ACC112 (cell line): ENCODE measurements at regions not wholly inside any gene's neighbourhood (a gene's known extent, or its start where the extent isn't known, plus 50 kb on each side); places are given as distances from the start of the nearest gene placed in this dataset.
A peak's percentile ranks its signal among the peaks of the same experiment; 100 is the strongest.
"Not testable (repeated sequence)": the region's sequence is repeated elsewhere in the genome, so short reads cannot be mapped to it uniquely, and the experiment has no call there.

ENCODE experiments used
- H2AFZ ChIP-seq: fragments of 200-600 bp; sonication (generic); one replicate; pipeline ENCODE4 v1.6.0; 2017; ENCODE audit warnings: antibody characterized with exemption, low read length; ENCODE audit not compliant: unreplicated experiment
- H3K27ac ChIP-seq: fragments of 200-600 bp; sonication (generic); 2 replicates; pipeline ENCODE4 v1.5.1; 2014; ENCODE audit warnings: low read depth, mild to moderate bottlenecking, antibody characterized with exemption, low read length, moderate library complexity
- H3K27me3 ChIP-seq: fragments of 200-600 bp; sonication (generic); 2 replicates; pipeline ENCODE4 v1.6.1; 2014; ENCODE audit warnings: mild to moderate bottlenecking, antibody characterized with exemption, low read length, moderate library complexity, mixed read lengths; ENCODE audit not compliant: insufficient read depth
- H3K36me3 ChIP-seq: fragments of 200-600 bp; sonication (generic); 2 replicates; pipeline ENCODE4 v1.6.1; 2016; ENCODE audit warnings: mild to moderate bottlenecking, antibody characterized with exemption, low read length, moderate library complexity, mixed read lengths; ENCODE audit not compliant: insufficient read depth
- H3K4me1 ChIP-seq: fragments of 200-600 bp; sonication (generic); one replicate; pipeline ENCODE4 v1.6.1; 2016; ENCODE audit warnings: low read length, mixed read lengths; ENCODE audit not compliant: insufficient read depth, unreplicated experiment, control insufficient read depth
- H3K4me3 ChIP-seq: fragments of 200-600 bp; sonication (generic); 2 replicates; pipeline ENCODE4 v1.5.1; 2014; ENCODE audit warnings: mild to moderate bottlenecking, low read depth, low read length
- H3K79me2 ChIP-seq: fragments of 200-600 bp; sonication (generic); one replicate; pipeline ENCODE4 v1.6.0; 2016; ENCODE audit warnings: low read length; ENCODE audit not compliant: control insufficient read depth, unreplicated experiment, insufficient read depth

DNA sequence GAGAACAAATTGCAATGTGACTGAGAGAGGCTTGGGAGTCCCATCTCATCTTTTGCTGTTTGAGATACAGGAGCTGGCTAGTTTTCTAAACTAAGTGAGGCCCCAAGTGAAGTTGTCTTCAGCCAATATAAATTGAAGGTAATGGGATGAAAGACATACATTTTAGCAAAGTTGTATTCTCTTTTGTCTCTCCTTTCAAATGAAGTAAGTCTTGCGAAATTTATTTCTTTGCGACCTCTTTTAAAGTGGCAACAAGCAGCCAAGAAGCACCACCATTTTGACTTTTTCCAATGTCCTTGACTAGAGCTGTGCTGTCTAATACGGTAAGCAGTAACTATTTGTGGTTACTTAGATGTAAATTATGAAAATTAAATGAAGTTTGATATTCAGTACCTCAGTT lies 385.7 kb downstream of the USP25 start:
- H3K4me1 ChIP-seq = peaks cover 26% of the 10 kb centered on the region
- H3K79me2 ChIP-seq = no peaks in the 10 kb centered on the region
- H3K4me3 ChIP-seq = no peak overlapping the region
- no peaks in the 10 kb centered on the region for H3K36me3 ChIP-seq
- H3K27me3 ChIP-seq = no peaks in the 10 kb centered on the region
- no peak overlapping the region for H3K27ac ChIP-seq
- no peak overlapping the region for H2AFZ ChIP-seq

DNA sequence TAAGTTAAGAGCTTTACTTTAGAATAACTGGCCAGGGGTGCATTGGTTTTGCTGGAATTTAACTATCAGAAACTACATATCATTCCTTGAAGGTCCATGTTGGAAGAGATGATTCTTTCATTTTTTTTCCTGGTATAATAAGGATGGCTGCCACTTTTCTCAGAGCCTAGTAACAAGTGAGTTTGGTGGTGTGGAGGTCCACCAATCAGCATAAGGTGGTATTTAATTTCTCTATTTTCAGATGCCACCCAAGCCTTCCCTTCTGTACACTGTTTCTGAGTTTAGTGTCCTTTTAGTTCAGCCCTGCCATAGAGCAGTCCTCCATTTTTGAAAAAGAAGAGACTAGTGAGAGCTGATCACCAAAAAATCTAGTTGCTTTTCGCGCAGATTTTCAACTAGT lies 386.3 kb downstream of the USP25 start:
- H3K79me2 ChIP-seq = no peaks in the 10 kb centered on the region
- peak overlapping the region; percentile 59 for H2AFZ ChIP-seq
- no peaks in the 10 kb centered on the region for H3K36me3 ChIP-seq
- H3K27ac ChIP-seq = peak overlapping the region; percentile 81
- H3K27me3 ChIP-seq = no peaks in the 10 kb centered on the region
- peaks cover 26% of the 10 kb centered on the region for H3K4me1 ChIP-seq
- H3K4me3 ChIP-seq = no peak overlapping the region

DNA sequence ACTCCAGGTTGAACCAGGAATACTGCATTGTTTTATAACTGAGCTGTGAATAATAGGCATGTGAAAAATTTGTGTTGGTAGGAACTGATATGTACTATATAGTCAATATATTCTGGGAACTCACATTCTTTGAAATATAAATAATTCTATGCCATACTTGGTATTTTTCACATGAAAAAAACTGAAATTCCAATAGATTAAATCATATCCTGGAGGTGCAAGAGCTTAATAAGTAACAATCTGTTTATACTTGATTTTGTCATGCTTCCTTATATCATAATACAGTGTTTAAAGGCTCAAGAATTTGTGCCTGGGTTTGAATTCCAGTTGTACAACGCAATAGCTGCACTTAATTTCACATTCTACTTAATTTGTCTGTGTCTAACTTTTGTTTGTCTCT lies 387.0 kb downstream of the USP25 start:
- peak overlapping the region; percentile 81 for H3K27ac ChIP-seq
- H3K36me3 ChIP-seq = no peaks in the 10 kb centered on the region
- H3K79me2 ChIP-seq = no peaks in the 10 kb centered on the region
- peak overlapping the region; percentile 93 for H2AFZ ChIP-seq
- peak overlapping the region; percentile 59 for H3K4me3 ChIP-seq
- H3K4me1 ChIP-seq = peaks cover 26% of the 10 kb centered on the region
- no peaks in the 10 kb centered on the region for H3K27me3 ChIP-seq

DNA sequence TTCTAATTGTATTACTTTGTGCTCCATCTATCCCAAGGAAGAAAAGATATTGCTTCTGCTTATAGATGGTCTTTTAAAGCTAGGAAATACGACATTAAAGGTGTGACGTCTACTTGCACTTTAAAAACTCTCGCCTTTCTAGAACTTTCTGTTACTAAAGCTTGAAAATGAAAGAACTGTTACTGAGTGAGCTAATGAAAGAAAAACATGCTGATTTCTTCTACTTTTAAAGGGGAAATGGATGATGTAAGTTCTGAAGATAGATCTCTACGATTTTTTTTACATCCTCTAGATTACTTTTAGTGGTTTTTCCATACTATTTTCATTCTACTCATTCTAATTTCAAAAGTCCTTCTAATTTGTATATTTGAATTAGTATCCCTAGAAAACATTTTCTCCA lies 387.5 kb downstream of the USP25 start:
- peak overlapping the region; percentile 93 for H2AFZ ChIP-seq
- no peaks in the 10 kb centered on the region for H3K27me3 ChIP-seq
- no peaks in the 10 kb centered on the region for H3K79me2 ChIP-seq
- H3K27ac ChIP-seq = peak overlapping the region; percentile 81
- no peaks in the 10 kb centered on the region for H3K36me3 ChIP-seq
- H3K4me3 ChIP-seq = peak overlapping the region; percentile 59
- H3K4me1 ChIP-seq = peaks cover 26% of the 10 kb centered on the region

DNA sequence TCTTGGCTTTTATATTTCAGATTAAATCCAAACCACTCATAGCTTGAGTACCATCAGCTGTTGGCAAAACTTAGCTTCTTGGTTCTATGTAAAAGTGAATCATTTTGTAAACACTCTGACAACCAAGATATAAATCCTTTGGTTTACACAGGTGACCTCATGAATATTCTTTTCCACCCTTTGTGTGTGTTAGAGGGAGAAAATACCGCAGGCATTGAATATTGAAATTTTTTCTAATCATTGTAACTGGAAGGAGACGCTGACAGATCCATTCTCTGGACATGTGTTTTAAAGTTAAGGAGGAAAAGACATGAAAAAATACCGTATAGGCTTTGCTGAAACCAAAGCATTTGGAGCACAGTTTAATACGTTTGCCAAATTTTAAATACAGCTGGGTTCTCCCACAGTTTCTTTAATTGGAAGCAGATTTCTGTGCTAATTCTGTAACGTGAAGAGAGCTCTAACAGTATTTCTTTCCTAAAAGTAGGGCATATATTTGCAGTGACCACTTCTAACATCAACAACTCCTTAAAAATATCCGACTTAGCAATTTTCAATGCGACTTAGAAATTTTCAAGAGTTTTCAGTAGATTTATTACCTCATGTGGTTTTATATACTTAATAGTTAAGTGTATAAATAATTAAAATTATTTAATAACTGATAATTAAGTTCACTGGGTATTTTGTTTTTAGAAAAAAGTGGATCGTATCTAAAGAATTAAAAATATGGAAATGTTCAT lies 388.2 kb downstream of the USP25 start:
- Histone ChIP-seq H2AFZ (peak overlapping the region; percentile 93), H3K27ac (peak overlapping the region; percentile 81), H3K79me2 (no peaks in the 10 kb centered on the region), H3K4me3 (peak overlapping the region; percentile 59), H3K27me3 (no peaks in the 10 kb centered on the region), H3K4me1 (peaks cover 26% of the 10 kb centered on the region), H3K36me3 (0 out of 2 replicates have a peak, but pooled peaks cover 2% of the 10 kb centered on the region)

DNA sequence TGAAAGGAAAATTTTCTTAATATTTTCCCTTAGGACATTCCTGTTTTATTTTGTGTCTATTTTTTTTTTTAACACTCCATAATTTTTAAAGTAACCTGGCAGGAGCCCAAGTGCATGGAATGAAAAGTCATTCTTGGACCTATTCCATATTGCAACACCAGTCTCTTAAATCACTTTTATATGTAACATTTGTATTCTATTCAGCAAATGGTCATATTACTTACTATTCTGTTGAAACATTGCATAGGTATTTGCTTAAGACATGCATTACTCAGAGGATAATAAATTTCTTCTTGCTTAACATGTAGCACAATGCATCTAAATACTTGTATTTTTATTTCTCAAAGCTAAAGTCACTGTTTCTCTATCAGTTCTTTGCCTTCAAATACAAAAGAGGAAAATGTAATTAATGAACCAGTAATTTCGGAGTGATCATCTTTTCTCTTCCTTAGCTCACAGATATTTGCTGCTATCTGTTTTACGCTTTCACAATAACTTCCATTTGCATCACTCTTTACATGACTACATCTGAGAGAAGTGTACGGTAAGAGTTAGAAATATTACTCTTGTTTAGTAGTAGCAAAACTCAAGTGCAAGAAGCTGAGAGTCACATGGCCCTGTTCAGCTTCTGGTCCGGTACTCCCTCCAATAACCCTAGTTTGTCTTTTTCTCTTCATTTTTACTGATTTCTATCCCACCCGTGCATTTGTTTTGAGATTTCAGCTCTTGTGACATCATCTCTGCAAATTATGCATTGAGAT lies 394.8 kb downstream of the USP25 start:
- H3K4me1 ChIP-seq = peaks cover 19% of the 10 kb centered on the region
- no peaks in the 10 kb centered on the region for H3K27me3 ChIP-seq
- H3K27ac ChIP-seq = peak overlapping the region; percentile 81
- H3K36me3 ChIP-seq = 0 out of 2 replicates have a peak, but pooled peaks cover 4% of the 10 kb centered on the region
- H2AFZ ChIP-seq = peak overlapping the region; percentile 51
- no peaks in the 10 kb centered on the region for H3K79me2 ChIP-seq
- peak overlapping the region; percentile 64 for H3K4me3 ChIP-seq

DNA sequence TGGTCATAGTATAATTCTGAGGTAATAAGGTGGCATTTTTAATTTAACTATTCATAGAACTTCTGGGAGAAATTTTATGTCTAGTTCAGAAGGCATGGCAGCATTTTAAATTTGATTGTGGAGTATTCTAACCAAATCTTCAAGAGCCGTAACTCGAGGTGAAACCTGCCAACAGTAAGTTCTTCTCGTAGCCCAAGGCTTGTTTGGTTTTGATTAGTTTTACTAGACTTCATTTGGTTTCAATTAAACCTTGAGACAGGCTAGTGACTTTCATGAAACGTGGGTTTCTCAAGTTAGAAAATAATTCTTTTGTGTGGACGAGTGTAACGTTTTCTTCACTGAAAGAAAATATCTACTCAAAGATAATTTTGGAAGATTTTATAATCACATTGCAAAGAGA lies 395.5 kb downstream of the USP25 start:
- no peaks in the 10 kb centered on the region for H3K27me3 ChIP-seq
- H3K4me3 ChIP-seq = peak overlapping the region; percentile 64
- H2AFZ ChIP-seq = peak overlapping the region; percentile 51
- peak overlapping the region; percentile 81 for H3K27ac ChIP-seq
- no peaks in the 10 kb centered on the region for H3K79me2 ChIP-seq
- peaks cover 17% of the 10 kb centered on the region for H3K4me1 ChIP-seq
- 0 out of 2 replicates have a peak, but pooled peaks cover 4% of the 10 kb centered on the region for H3K36me3 ChIP-seq

DNA sequence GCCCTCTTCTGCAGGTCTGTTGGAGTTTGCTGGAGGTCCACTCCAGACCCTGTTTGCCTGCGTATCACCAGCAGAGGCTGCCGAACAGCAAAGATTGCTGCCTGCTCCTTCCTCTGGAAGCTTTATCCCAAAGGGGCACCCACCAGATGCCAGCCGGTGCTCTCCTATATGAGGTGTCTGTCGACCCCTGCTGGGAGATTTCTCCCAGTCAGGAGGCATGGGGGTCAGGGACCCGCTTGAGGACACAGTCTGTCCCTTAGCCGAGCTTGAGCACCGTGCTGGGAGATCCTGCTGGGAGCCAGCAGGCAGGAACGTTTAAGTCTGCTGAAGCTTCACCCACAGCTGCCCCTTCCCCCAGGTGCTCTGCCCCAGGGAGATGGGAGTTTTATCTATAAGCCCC lies 402.7 kb downstream of the USP25 start:
- not testable (repeated sequence) for H3K4me3 ChIP-seq, H3K27me3 ChIP-seq, H3K4me1 ChIP-seq, H3K79me2 ChIP-seq, H3K36me3 ChIP-seq, H3K27ac ChIP-seq, H2AFZ ChIP-seq

DNA sequence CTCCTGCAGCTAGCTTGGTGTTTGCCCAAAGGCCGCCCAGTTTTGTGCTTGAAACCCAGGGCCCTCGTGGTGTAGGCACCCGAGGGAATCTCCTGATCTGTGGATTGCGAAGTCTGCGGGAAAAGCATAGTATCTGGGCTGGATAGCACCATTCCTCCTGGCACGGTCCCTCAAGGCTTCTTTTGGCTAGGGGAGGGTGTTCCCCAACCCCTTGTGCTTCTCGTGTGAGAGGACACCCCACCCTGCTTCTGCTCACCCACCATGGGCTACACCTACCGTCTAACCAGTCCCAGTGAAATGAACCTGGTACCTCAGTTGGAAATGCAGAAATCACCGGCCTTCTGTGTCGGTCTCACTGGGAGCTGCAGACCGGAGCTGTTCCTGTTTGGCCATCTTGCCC lies 403.5 kb downstream of the USP25 start:
- Histone ChIP-seq H3K36me3 (no peaks in the 10 kb centered on the region), H3K27ac (no peak overlapping the region), H3K4me1 (no peaks in the 10 kb centered on the region), H2AFZ (no peak overlapping the region), H3K4me3 (no peak overlapping the region), H3K27me3 (no peaks in the 10 kb centered on the region), H3K79me2 (no peaks in the 10 kb centered on the region)

DNA sequence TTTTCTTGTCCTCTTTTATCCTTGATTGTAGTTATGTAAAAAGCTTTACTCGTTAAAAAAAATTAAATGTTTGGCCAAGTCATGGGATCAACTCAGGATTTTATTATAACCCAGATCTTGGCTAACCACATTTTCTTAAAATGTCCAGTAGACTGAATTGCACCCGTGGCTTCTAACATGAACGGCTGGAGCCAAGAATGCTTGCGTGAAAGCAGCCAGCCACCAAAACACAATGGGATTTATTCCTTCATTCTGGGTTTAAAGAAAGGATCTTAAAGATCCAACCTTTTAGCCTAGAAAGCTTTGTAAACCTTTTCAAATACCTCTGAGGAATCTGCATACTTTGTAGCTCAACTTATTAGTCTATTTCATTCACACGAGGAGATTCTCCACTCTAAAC lies 404.4 kb downstream of the USP25 start:
- Histone ChIP-seq H3K27me3 (no peaks in the 10 kb centered on the region), H3K79me2 (no peaks in the 10 kb centered on the region), H2AFZ (no peak overlapping the region), H3K36me3 (no peaks in the 10 kb centered on the region), H3K4me1 (no peaks in the 10 kb centered on the region), H3K4me3 (no peak overlapping the region), H3K27ac (no peak overlapping the region)

DNA sequence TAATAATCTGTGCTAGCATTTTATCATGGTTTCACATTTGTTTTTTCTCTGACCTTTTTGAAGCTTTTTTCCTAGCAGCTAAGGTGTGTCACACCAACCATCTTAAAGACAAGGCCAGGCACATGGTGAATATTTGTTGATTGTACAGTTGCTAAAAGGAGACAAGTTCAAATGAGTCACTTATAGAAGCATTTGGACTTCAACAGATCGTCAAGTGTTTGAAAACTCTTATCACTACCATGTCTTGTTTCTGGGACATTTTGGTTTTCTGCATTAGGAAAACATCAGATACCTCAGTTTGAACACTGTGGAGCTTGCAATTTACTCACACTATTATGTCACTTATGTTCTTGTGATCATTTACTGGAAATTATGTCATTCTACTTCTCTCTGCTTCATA lies 407.3 kb downstream of the USP25 start:
- no peak overlapping the region for H3K27ac ChIP-seq
- H3K36me3 ChIP-seq = no peaks in the 10 kb centered on the region
- H2AFZ ChIP-seq = no peak overlapping the region
- H3K4me1 ChIP-seq = no peaks in the 10 kb centered on the region
- H3K4me3 ChIP-seq = no peak overlapping the region
- H3K27me3 ChIP-seq = no peaks in the 10 kb centered on the region
- no peaks in the 10 kb centered on the region for H3K79me2 ChIP-seq
